MM.1S (cell line): ENCODE measurements at regions not wholly inside any gene's neighbourhood (a gene's known extent, or its start where the extent isn't known, plus 50 kb on each side); places are given as distances from the start of the nearest gene placed in this dataset.

ENCODE experiments used
- DNase-seq: peaks from one replicate; pipeline ENCODE4 v3.0.0-alpha.2; 2015
- H2AFZ ChIP-seq: fragments of 300-600 bp; sonication (generic); 2 replicates; pipeline ENCODE4 v1.6.0; 2016; ENCODE audit warnings: antibody characterized with exemption, low read length
- H3F3A ChIP-seq: fragments of 300-600 bp; sonication (generic); 2 replicates; pipeline ENCODE4 v1.6.1; 2016; ENCODE audit warnings: mild to moderate bottlenecking, antibody characterized with exemption, low read length, moderate library complexity, mixed read lengths; ENCODE audit not compliant: insufficient read depth
- H3K27ac ChIP-seq: fragments of 300-600 bp; sonication (generic); 2 replicates; pipeline ENCODE4 v1.5.1; 2016; ENCODE audit warnings: mild to moderate bottlenecking, low read length
- H3K27me3 ChIP-seq: fragments of 300-600 bp; sonication (generic); replicated peaks from 2 replicates; pipeline ENCODE4 v1.6.0; 2016; ENCODE audit warnings: low read length; ENCODE audit not compliant: insufficient read depth
- H3K36me3 ChIP-seq: fragments of 300-600 bp; sonication (generic); replicated peaks from 2 replicates; pipeline ENCODE4 v1.6.1; 2016; ENCODE audit warnings: mild to moderate bottlenecking, low read length, mixed read lengths; ENCODE audit not compliant: insufficient read depth
- H3K4me1 ChIP-seq: fragments of 300-600 bp; sonication (generic); 2 replicates; pipeline ENCODE4 v1.6.1; 2016; ENCODE audit warnings: low read length, mixed read lengths
- H3K4me2 ChIP-seq: fragments of 300-600 bp; sonication (generic); 2 replicates; pipeline ENCODE4 v1.6.0; 2016; ENCODE audit warnings: low read depth, low read length
- H3K4me3 ChIP-seq: fragments of 300-600 bp; sonication (generic); 2 replicates; pipeline ENCODE4 v1.5.1; 2016; ENCODE audit warnings: low read length, mixed read lengths
- H3K79me2 ChIP-seq: fragments of 300-600 bp; sonication (generic); 2 replicates; pipeline ENCODE4 v1.6.1; 2016; ENCODE audit warnings: mixed run types, low read length, mixed read lengths
- H3K9ac ChIP-seq: fragments of 300-600 bp; sonication (generic); 2 replicates; pipeline ENCODE4 v1.6.1; 2016; ENCODE audit warnings: low read length, mixed read lengths
- H3K9me2 ChIP-seq: fragments of 300-600 bp; sonication (generic); replicated peaks from 2 replicates; pipeline ENCODE4 v1.6.1; 2016; ENCODE audit warnings: mild to moderate bottlenecking, low read length, mixed read lengths; ENCODE audit not compliant: insufficient read depth
- H3K9me3 ChIP-seq: fragments of 300-600 bp; sonication (generic); replicated peaks from 2 replicates; pipeline ENCODE4 v1.6.1; 2016; ENCODE audit warnings: mild to moderate bottlenecking, low read length, mixed read lengths; ENCODE audit not compliant: insufficient read depth
- H4K20me1 ChIP-seq: fragments of 300-600 bp; sonication (generic); 2 replicates; pipeline ENCODE4 v1.6.1; 2016; ENCODE audit warnings: mild to moderate bottlenecking, low read length, moderate library complexity, mixed read lengths; ENCODE audit not compliant: insufficient read depth
- CTCF ChIP-seq: fragments of 300-600 bp; sonication (generic); IDR thresholded peaks from 2 replicates; pipeline ENCODE4 v1.5.1; 2016; ENCODE audit warnings: antibody characterized with exemption, low read length, mixed read lengths
- EZH2 ChIP-seq: fragments of 300-600 bp; sonication (generic); optimal IDR thresholded peaks from 2 replicates; pipeline ENCODE3; 2017; ENCODE audit warnings: low read depth, mild to moderate bottlenecking, antibody characterized with exemption, low read length, mixed read lengths
- EZH2phosphoT487 ChIP-seq: fragments of 300-600 bp; sonication (generic); IDR thresholded peaks from 2 replicates; pipeline ENCODE4 v1.6.1; 2018; ENCODE audit warnings: antibody characterized with exemption, low read length

GRCh38 chr12:77213319-77213718 is 147.9 kb upstream of the E2F7 start:
- H3F3A ChIP-seq = no peaks in the 10 kb centered on the region
- H3K4me1 ChIP-seq = no peaks in the 10 kb centered on the region
- no peaks in the 10 kb centered on the region for H3K9me3 ChIP-seq
- DNase-seq = no peak
- no peak overlapping the region for H3K4me3 ChIP-seq
- H3K9me2 ChIP-seq = no peaks in the 10 kb centered on the region
- H3K27me3 ChIP-seq = no peaks in the 10 kb centered on the region
- no peak overlapping the region for H3K9ac ChIP-seq
- no peak overlapping the region for H3K27ac ChIP-seq
- no peak overlapping the region for H3K4me2 ChIP-seq
- no peak overlapping the region for H2AFZ ChIP-seq
- H3K79me2 ChIP-seq = no peaks in the 10 kb centered on the region
- H4K20me1 ChIP-seq = no peaks in the 10 kb centered on the region
- TF ChIP-seq EZH2phosphoT487 (no peak), CTCF (no peak), EZH2 (no peak)
- no peaks in the 10 kb centered on the region for H3K36me3 ChIP-seq

- Histone ChIP-seq H3F3A (no peaks in the 10 kb centered on the region), H3K4me1 (no peaks in the 10 kb centered on the region), H3K4me2 (no peak overlapping the region), H3K9me2 (no peaks in the 10 kb centered on the region), H3K9ac (no peak overlapping the region), H2AFZ (no peak overlapping the region), H3K9me3 (no peaks in the 10 kb centered on the region), H3K4me3 (no peak overlapping the region), H3K79me2 (no peaks in the 10 kb centered on the region), H4K20me1 (no peaks in the 10 kb centered on the region), H3K27me3 (no peaks in the 10 kb centered on the region), H3K27ac (no peak overlapping the region), H3K36me3 (no peaks in the 10 kb centered on the region)
- DNase-seq = no peak
- TF ChIP-seq EZH2phosphoT487 (no peak), CTCF (no peak), EZH2 (no peak)
These were observed 145.4 kb upstream of the E2F7 start for GRCh38 chr12:77210724-77211123.

- no peak overlapping the region for H3K27ac ChIP-seq
- H4K20me1 ChIP-seq = no peaks in the 10 kb centered on the region
- H3K9me3 ChIP-seq = no peaks in the 10 kb centered on the region
- TF ChIP-seq EZH2 (no peak), CTCF (no peak), EZH2phosphoT487 (no peak)
- H3K4me2 ChIP-seq = no peak overlapping the region
- no peak overlapping the region for H3K4me3 ChIP-seq
- DNase-seq = no peak
- H3K9me2 ChIP-seq = no peaks in the 10 kb centered on the region
- no peaks in the 10 kb centered on the region for H3K4me1 ChIP-seq
- H3K79me2 ChIP-seq = no peaks in the 10 kb centered on the region
- no peaks in the 10 kb centered on the region for H3F3A ChIP-seq
- no peak overlapping the region for H2AFZ ChIP-seq
- H3K9ac ChIP-seq = no peak overlapping the region
- no peaks in the 10 kb centered on the region for H3K36me3 ChIP-seq
- H3K27me3 ChIP-seq = no peaks in the 10 kb centered on the region
These were observed 138.7 kb upstream of the E2F7 start for GRCh38 chr12:77204083-77204482.
